ENCODE measurements at regions not wholly inside any gene's neighbourhood (a gene's known extent, or its start where the extent isn't known, plus 50 kb on each side); places are given as distances from the start of the nearest gene placed in this dataset.

DNA sequence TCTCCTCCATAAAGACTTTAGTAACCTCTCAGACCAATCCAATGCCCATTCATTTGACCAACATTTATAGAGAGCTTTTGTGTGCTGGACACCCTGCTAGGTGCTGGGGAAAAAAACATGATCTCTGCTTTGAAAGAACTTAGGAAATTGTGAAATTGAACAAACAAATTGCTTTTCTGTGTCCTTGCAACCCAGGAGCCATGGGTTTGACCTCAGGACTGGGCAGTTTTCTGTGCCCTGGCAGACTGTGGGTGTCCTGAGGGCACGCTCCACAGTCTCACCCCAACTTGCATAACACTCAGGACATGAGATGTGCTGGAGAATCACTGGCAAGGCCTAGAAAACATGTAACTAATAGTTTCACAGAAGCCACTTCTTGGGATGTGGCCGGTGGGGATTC, 429.1 kb upstream of the ZMIZ1 start:
- DNase-seq, result no peak

GRCh38 chr10:78640796-78641636, 427.8 kb upstream of the ZMIZ1 start:
- DNase-seq, result no peak

GRCh38 chr10:78641693-78642092, 427.1 kb upstream of the ZMIZ1 start:
- no peak for DNase-seq

GRCh38 chr10:78642269-78642816, 426.4 kb upstream of the ZMIZ1 start:
- DNase-seq, result no peak

DNA sequence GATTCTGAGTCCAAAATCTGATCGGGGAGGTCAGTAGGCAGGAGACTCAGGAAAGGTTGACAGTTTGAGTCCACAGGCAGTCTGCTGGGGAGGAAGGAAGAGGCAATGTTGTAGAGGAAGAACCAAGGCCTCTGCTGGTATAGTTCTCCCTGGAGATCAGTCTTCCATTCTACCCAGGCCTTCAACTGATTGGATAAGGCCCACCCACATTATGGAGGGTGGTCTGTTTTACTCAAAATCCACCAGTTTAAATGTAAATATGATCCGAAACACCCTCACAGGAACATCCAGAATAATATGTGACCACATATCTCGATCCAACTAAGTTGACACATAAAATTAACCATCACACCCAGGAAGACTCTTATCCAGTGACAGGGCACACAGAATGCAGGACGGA, 425.3 kb upstream of the ZMIZ1 start:
- DNase-seq, result no peak

GRCh38 chr10:78644550-78644949, 424.2 kb upstream of the ZMIZ1 start:
- DNase-seq, result no peak

GRCh38 chr10:78645169-78645686, 423.5 kb upstream of the ZMIZ1 start:
- DNase-seq, result no peak

DNA sequence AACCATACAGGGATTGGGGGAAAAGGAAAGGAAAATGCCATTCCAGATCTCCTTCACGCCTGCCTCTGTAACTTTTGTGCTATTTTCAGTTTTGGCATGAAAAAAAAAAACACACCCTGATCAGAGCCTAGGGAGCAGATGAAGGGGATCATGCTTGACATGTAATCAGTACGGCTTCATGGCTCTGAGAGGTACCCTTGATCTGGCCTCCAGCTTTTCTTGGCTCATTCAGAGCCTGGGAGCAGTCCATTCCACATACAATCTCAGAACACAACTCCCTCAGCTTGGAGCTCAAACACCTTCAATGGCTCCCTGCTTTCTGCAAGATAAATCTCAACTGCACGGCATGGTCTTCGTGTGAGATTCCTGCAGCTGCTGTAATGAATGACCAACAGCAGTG, 422.8 kb upstream of the ZMIZ1 start:
- no peak for DNase-seq

- no peak for DNase-seq
Measured at GRCh38 chr10:78648256-78648860, 420.4 kb upstream of the ZMIZ1 start.

GRCh38 chr10:78649429-78649828, 419.3 kb upstream of the ZMIZ1 start:
- DNase-seq, result no peak

DNA sequence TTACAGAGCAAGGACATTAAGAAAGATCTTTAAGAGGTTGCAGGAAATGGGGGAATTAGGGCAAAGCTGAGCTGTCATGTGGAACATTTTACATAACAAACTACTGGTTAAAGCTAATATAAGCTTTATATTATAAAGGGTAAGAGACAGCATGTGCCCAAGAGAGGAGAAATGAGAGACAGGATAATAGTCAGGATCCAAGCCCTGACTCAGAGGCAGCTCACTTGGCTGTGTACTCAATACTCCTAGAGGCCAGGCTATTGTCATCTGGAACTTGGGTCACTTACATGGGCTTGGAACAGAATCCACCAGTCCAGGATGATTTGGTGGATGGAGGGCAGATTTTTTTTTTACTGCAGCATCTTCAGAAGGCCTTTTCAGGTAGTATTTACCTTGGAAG, 418.6 kb upstream of the ZMIZ1 start:
- no peak for DNase-seq

DNA sequence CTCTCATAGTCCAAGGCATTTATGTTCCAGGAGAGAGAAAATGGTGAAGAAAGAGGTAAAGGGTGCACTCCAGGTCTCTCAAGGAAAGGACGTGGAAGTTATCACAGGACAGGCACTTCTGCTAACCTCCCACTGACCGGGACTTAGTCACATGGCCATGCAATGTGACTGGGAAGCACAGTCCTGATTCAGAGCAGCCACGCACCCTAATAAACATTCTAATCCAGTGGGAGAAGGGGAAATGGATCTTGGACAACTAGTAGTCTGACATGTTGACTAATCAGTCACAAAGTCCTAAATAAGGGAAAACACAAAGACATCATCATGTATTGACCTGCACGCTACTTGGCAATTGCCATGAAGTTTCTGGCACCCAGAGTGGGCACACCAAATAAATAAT, 417.5 kb upstream of the ZMIZ1 start:
- DNase-seq, result no peak

- no peak for DNase-seq
Measured at GRCh38 chr10:78653555-78653954, 415.2 kb upstream of the ZMIZ1 start.

GRCh38 chr10:78654047-78654590, 414.6 kb upstream of the ZMIZ1 start:
- DNase-seq, result no peak

DNA sequence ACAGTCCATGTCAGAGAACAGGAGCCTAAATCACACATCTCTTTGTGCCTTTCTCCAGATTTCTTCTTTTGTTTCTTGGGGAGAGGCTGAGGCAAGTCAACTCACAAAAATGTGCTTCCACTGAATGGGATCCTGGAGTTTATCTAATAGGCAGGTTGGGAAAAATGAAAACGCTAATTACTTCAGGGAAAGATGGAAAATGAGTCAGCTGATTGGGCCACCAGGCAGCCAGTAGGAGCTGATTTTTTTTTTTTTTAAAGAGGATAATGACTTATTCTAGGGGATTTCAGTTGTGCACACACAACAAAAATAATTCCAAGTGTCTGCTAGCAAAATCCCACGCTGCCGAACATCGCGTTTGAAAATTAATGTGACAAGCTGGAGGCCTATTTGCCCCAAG, 412.8 kb upstream of the ZMIZ1 start:
- DNase-seq, result no peak

DNA sequence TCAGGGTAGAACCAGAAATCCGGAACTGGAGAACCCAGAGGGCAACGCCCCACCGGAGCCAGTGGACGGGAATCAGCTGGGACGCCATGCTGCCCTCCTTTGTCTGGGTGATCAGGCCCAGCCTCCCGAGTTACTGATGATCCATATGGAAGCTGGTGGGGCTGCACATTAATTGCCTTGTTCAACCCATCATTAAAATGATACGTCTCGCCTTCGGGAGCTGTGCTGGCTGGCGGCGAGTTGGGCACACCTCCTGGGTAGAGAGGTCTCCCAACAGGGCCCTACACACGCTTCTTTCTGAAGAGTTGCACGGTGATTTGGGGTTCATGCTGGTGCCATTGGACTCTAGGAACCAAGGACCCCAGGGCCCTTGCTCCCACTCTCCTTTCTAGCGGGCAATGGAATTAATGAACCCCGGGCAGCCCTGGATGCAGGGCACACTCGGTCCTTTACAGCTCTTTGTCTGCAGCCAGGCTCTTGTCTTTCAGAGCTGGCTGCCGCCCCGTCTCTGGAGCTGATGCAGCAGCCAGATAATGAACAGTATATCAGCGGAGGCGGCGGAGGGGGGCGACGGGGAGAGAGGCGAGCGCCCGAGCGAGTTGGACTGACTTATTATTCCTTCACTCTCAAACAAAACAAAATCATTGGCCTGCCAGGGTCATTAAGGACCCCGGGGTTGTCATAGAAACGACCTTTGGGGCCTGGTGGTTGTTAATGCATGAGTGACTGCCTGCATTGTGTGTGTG, 412.2 kb upstream of the ZMIZ1 start:
- no peak for DNase-seq

DNA sequence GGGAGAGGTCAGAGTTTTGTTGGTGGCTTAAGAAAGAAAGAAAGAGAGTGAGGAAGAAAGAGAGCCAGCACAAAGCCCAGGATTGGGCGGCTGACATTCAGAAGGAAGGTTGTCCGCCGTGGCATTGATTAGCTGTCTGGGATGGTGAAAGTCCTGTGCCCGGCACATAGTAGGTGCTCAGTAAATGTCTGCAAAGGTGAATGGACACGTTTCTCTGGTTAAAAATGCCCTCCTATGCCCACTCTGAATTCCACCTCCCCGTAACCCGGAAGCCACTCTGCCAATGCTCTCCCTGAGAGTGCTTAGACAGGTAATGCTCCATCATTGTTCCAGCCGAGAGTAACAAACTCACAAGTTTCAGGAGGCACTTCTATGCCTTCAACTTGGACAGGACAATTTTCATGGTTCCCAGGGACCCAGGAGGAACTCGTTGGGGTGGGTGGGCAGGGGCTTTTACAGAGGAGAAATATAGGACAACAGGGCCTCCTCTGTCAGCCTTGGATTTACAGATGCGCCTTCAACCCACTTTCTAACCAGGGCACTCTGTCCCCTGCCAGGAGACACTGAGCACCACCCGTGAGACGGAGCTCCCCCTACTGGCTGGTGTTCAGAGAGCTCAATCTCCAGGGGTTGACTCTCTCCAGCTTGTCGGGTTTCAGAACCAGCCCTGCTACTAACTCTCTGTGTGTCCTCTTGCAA, 411.5 kb upstream of the ZMIZ1 start:
- peak; percentile 67 for DNase-seq

DNA sequence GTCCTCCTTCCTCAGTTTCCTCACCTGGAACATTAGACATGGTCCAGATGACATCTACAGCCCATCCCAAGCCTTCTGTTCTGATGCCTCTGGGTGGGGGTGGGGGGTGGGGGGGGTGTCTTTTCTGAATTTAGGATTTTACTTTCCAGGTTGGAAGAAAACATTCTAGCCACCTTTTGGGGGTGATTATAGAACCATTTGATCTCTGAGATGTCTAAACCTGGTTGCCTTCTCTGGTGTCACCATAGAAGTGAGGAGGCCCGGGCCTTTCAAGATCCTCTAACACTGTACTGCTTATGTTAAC, 411.0 kb upstream of the ZMIZ1 start:
- DNase-seq, result no peak

DNA sequence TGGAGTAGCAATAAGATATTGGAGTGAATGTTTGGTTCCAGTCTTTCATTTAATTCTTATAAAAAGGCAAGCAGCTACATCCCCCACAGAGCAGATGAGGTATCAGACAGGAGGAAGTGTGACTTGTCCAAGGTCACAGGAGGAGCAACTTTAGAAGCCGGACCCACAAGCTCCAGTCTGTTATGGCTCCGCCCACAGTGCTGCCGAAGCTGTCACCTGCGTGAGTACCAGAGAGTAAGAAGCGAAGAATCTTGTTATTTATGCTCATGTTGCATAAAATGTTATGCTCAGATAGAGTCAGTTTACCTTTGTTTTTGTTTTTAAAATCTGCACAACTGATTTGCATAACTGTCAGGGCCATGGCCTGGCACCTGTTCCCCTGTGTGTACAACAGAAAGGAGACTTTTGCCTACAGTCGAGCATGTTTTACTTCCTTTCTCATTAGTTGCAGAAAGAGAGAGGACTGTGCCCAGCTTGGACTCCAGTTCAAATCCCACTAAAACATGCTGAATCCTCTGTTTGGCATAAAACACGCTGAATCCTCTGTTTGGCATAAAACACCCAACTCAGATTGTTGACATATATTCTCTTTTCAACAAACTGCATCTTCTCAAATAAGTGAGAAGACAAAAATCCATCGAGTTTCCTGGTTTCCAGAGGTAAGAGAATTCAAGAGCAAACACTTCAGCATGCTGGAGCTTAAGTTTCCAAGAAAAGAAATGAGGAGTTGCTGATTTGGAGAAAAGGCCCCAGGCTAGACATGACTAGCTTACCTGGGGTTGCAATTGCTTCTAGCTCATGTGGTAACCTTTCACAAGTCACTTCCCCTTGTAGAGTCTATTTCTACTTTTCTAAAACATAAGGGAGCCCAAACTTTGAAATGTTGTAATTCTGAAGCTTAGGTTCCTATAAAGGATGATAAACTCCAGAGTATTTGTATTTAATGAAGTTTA, 409.8 kb upstream of the ZMIZ1 start:
- peak; percentile 49 for DNase-seq

DNA sequence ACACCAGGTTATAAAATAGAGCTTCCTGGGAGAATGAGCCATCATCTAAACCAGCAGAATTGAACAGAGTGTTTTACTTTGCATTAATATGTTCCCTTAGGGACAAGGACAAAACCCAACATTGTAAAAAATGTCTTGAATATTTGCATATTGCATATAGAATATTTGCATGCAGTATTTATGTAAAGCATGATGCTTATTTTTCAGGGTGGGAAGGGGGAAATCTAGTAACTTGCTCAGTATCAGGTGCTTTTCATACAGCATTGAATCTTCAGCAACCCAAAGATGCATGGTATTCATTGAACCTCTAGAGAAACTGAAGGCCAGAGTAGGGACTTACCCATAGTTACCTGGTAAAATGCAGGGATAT, 409.2 kb upstream of the ZMIZ1 start:
- no peak for DNase-seq

- DNase-seq, result no peak
Measured at GRCh38 chr10:78660446-78661106, 408.2 kb upstream of the ZMIZ1 start.
